Motor neuron (in vitro differentiated cells): ENCODE measurements at regions not wholly inside any gene's neighbourhood (a gene's known extent, or its start where the extent isn't known, plus 50 kb on each side); places are given as distances from the start of the nearest gene placed in this dataset.
A peak's percentile ranks its signal among the peaks of the same experiment; 100 is the strongest.

Experiments
- ATAC-seq, 8 experiments: fragments of 200-7000 bp; cut with Tn5 transposase; replicated peaks in 6 of 8; 2 replicates each; pipeline ENCODE4 v1.8.0; 2021; ENCODE audit warnings: mild to moderate bottlenecking in 8 of 8, moderate library complexity in 8 of 8
- H3K27ac ChIP-seq, 2 donors: fragments of 250-450 bp; sonication (Bioruptor Pico); 2 replicates each; pipeline ENCODE4 v1.9.0; 2021; ENCODE audit warnings: antibody characterized with exemption in 2 of 2, mild to moderate bottlenecking in 2 of 2, moderate library complexity in 1 of 2
- H3K4me1 ChIP-seq, 2 donors: fragments of 250-450 bp; sonication (Bioruptor Pico); replicated peaks in 1 of 2; 2 replicates each; pipeline ENCODE4 v1.6.1; 2021; ENCODE audit warnings: antibody characterized with exemption in 2 of 2, mild to moderate bottlenecking in 2 of 2, moderate library complexity in 1 of 2
- H3K4me3 ChIP-seq, 5 donors: fragments of 250-450 bp; sonication (Bioruptor Pico); 2 replicates each; pipeline ENCODE4 v1.9.0; 2021; ENCODE audit warnings: antibody characterized with exemption in 5 of 5, mild to moderate bottlenecking in 5 of 5, moderate library complexity in 4 of 5
- WGBS, 10 experiments: fragments of 450-650 bp; shearing (Covaris generic); methylation state at CpG; one replicate each; pipeline ENCODE4 v1.0.0; 2022; 5-methylcytosine and 5-hydroxymethylcytosine counted together
- in situ Hi-C, 9 experiments: fragments of 400-800 bp; cut with MboI; loops; one replicate each; pipeline ENCODE4 v1.15.0; 2021; ENCODE audit warnings: low sequenced_read_pairs in 9 of 9, low pct_unique_long_range_greater_than_20kb in 2 of 9; ENCODE audit not compliant: unreplicated experiment in 9 of 9

DNA sequence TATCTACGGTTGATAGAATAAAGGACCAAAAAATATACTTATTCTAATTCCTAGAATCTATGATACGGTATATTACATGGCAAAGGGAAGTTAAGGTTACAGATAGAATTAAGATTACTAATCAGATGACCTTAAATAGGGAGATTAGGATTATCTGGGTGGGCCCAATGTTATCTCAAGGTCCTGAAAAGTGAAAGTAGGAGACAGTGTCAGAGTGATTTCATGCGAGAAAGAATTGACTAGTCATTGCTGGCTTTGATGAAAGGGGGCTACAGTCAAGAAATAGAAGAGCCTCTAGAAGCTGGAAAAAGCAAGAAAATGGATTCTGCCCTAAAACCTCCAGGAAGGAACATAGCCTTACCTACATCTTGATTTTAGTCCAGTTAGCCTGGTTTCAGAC, 176.9 kb upstream of the PPP1R2C start:
- WGBS, 10 experiments: 0 to 100% (median 96%) methylated on average over 1 to 3 of the region's 3 CpGs; no CpG with 5 or more reads in 4 of the 10 experiments
- H3K4me1 ChIP-seq: no peaks in the 10 kb centered on the region
- ATAC-seq: no peak
- in situ Hi-C loops: no loop called here
- H3K27ac ChIP-seq: no peak overlapping the region
- H3K4me3 ChIP-seq: no peak overlapping the region

DNA sequence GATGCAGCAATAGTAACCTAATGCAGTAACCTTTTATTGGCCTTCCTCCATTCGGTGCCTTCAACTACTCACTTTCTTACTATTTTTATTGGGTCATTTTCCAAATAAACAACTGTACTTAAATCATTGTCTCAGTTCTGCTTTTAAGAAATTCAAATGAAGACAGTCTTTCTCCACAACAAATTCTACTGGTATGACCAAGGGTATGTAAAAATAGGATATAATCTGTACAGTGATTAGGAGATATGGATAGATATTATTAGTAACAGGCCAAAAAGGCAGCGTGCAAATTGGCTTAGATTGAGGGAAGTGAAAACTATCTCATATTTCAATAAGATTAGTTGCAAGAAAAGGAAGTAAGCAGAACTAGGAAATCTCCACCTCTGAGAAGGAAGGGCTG, 177.4 kb upstream of the PPP1R2C start:
- H3K4me1 ChIP-seq: no peaks in the 10 kb centered on the region
- in situ Hi-C loops: no loop called here
- H3K4me3 ChIP-seq: no peak overlapping the region
- 20 to 100% (median 92%) methylated on average over 1 to 2 of the region's 2 CpGs; no CpG with 5 or more reads in 3 of the 10 experiments for WGBS, 10 experiments
- H3K27ac ChIP-seq: no peak overlapping the region
- no peak for ATAC-seq

DNA sequence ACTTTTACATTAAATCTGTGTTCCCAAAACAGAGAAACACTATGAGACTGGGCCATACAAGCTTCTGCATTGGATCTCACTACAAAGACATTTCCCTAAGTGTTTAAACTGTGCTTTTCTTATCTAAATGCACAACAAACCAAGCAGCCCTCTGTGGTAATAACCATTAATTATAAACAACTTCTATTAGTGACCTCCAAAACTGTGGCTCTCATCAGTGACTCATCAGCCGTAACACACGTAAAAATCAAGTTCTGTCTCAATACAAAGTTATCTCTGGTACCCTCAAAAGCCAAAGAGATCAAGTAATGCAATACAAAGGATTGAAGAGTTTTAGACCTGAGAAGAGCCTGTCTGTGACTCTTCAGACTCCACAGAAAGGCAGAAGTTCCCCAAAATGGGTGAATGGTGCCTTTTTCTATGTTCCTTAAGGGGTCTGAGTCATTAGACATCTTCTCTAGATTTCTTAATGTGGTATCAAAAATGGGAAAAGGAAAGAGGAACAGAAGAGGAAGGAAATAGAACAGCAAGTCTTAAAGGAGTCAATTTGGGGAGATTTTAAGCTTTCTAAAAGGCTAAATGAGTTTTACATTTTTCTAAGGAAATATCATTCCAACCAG, 189.8 kb upstream of the PPP1R2C start:
- Histone ChIP-seq H3K4me1 (no peaks in the 10 kb centered on the region), H3K4me3 (no peak overlapping the region), H3K27ac (no peak overlapping the region)
- in situ Hi-C loops: no loop called here
- WGBS, 10 experiments: 17 to 100% (median 85%) methylated on average over 1 to 2 of the region's 2 CpGs; no CpG with 5 or more reads in 6 of the 10 experiments
- ATAC-seq: no peak

GRCh38 chrX:42973321-42973720, 195.4 kb upstream of the PPP1R2C start:
- Histone ChIP-seq H3K4me3 (no peak overlapping the region), H3K4me1 (no peaks in the 10 kb centered on the region), H3K27ac (no peak overlapping the region)
- ATAC-seq: no peak
- WGBS, 10 experiments: 80% methylated on average over 1 of the region's 2 CpGs; no CpG with 5 or more reads in 9 of the 10 experiments
- in situ Hi-C loops: no loop called here

DNA sequence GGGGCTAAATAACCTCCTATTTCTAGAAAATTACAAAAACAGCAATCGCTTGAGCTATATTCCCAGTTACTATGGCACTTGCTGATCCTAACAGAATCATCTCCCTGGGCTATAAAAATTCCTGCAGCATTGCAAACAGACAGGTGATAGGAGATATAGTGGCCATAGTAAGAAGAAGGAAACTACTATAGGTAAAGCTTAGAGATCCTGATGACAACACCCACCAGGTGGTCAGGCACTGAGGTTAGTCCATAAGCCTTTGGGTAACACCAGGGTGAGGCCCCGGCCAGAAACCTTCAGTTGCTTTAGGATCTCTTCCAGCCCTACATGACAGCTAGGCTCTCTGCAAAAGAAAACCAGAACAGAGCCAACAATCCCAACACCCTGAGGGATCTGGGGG, 197.9 kb upstream of the PPP1R2C start:
- Histone ChIP-seq H3K4me3 (no peak overlapping the region), H3K4me1 (no peaks in the 10 kb centered on the region), H3K27ac (no peak overlapping the region)
- in situ Hi-C loops: no loop called here
- ATAC-seq: no peak
- WGBS, 10 experiments: 0 to 88% (median 83%) methylated on average over 1 to 2 of the region's 2 CpGs; no CpG with 5 or more reads in 6 of the 10 experiments

DNA sequence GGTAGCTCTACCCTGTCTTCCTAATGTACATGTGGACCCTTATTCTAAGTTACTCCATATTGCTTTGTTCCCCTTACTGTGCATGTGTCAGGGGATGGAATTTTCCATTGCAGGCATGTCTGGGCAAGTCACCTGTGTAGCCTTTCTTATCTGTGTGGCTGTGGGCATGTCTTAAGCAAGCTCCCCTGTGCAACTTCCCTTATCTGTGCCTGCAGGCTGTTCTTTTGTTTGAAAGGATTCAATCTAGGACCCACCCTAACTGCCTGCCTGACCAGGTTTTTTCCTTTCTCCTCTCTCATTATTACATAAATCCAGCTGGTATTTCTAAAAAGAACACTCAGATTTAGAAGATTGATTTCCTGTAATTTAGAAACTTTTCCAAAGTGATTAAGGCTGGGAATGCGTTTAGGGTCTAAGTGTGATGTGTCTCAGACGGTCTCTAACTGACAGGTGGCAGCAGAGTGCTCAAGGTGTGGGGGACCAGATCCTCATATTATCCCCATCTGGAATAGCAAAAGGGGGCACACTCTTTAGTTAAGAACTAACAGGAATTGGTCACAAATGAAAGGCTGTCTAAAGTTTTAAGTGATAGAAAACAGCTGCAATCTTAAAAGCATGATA, 198.9 kb upstream of the PPP1R2C start:
- in situ Hi-C loops: no loop called here
- H3K27ac ChIP-seq: no peak overlapping the region
- peak in 1 of 8 experiments; percentile 27 for ATAC-seq
- 83% methylated on average over 2 of the region's 2 CpGs; no CpG with 5 or more reads in 9 of the 10 experiments for WGBS, 10 experiments
- no peak overlapping the region for H3K4me3 ChIP-seq
- no peaks in the 10 kb centered on the region for H3K4me1 ChIP-seq

DNA sequence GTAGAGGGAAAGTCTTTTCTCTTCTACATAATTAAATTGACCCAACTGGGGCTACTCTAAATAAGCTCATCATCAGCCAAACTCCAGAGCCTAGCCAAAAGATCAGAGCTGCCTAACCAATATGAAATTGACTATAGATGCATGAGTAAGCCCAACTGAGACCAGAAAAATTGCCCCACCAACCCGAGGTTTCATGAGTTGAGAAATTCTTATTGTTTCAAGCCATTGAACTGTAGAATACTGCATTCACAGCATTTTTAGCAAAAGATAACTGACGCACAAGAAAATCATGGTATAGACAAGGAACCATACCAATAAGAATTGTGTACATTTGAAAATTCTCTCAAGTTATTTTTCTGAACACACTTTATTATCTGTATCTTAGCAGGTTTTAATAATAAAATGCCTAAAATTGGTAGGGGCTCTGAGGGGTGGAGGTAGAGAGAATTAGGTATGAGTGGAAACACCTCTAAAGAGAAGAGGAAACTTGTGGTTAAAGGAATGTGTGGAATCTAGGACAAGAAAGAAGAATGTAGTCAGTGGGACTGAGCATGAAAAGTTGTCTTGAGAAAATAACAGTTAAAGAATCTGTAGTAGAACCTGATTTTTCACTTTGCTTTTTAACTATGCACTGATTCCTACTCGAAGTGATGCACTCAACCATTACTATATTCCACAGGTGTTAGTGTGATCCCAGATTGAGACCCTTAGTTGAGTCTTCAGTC, 200.9 kb upstream of the PPP1R2C start:
- WGBS, 10 experiments: 50 to 87% (median 69%) methylated on average over 2 to 3 of the region's 3 CpGs; no CpG with 5 or more reads in 6 of the 10 experiments
- Histone ChIP-seq H3K27ac (no peak overlapping the region), H3K4me1 (no peaks in the 10 kb centered on the region), H3K4me3 (no peak overlapping the region)
- in situ Hi-C loops: no loop called here
- ATAC-seq: no peak

- WGBS, 10 experiments: 67% methylated on average over 1 of the region's 1 CpG; no CpG with 5 or more reads in 9 of the 10 experiments
- Histone ChIP-seq H3K27ac (no peak overlapping the region), H3K4me1 (no peaks in the 10 kb centered on the region), H3K4me3 (no peak overlapping the region)
- in situ Hi-C loops: no loop called here
- no peak for ATAC-seq
Observed at GRCh38 chrX:42988700-42989099, 210.7 kb upstream of the PPP1R2C start.

GRCh38 chrX:42992199-42992943, 214.4 kb upstream of the PPP1R2C start:
- 0 to 100% (median 24%) methylated on average over 1 to 2 of the region's 3 CpGs; no CpG with 5 or more reads in 6 of the 10 experiments for WGBS, 10 experiments
- no peak for ATAC-seq
- H3K27ac ChIP-seq: no peak overlapping the region
- no peak overlapping the region for H3K4me3 ChIP-seq
- no peaks in the 10 kb centered on the region for H3K4me1 ChIP-seq
- in situ Hi-C loops: no loop called here

DNA sequence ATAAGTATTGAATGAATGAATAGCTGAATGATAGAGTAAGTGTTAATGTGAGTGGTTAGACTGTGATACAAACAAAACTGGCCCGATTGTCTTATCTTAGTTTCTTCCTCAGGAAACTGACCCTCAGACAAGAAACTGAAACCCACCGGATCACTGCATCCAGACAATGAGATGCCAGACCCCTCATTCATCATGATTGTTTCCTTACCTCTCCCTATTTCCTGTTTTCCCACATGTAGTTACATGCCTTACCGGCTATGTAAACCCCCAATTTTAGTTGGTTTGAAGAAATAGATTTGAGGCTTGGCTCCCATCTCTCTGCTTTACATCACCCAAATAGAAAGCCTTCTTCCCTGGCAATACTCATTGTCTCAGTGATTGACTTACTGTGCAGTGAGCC, 218.9 kb upstream of the PPP1R2C start:
- no peak for ATAC-seq
- 0 to 83% (median 63%) methylated on average over 1 to 3 of the region's 3 CpGs; no CpG with 5 or more reads in 7 of the 10 experiments for WGBS, 10 experiments
- in situ Hi-C loops: no loop called here
- no peak overlapping the region for H3K27ac ChIP-seq
- no peak overlapping the region for H3K4me3 ChIP-seq
- H3K4me1 ChIP-seq: no peaks in the 10 kb centered on the region

GRCh38 chrX:43000121-43000520, 222.2 kb upstream of the PPP1R2C start:
- WGBS, 10 experiments: 0 to 100% (median 63%) methylated on average over 1 to 2 of the region's 2 CpGs; no CpG with 5 or more reads in 4 of the 10 experiments
- Histone ChIP-seq H3K27ac (no peak overlapping the region), H3K4me1 (no peaks in the 10 kb centered on the region), H3K4me3 (no peak overlapping the region)
- ATAC-seq: no peak
- in situ Hi-C loops: no loop called here

GRCh38 chrX:43002526-43003203, 224.7 kb upstream of the PPP1R2C start:
- no peaks in the 10 kb centered on the region for H3K4me1 ChIP-seq
- no peak overlapping the region for H3K4me3 ChIP-seq
- no peak overlapping the region for H3K27ac ChIP-seq
- in situ Hi-C loops: no loop called here
- 17 to 100% (median 89%) methylated on average over 1 to 4 of the region's 4 CpGs; no CpG with 5 or more reads in 5 of the 10 experiments for WGBS, 10 experiments
- no peak for ATAC-seq
